Endothelial cell (in vitro differentiated cells): ENCODE measurements at regions not wholly inside any gene's neighbourhood (a gene's known extent, or its start where the extent isn't known, plus 50 kb on each side); places are given as distances from the start of the nearest gene placed in this dataset.
A peak's percentile ranks its signal among the peaks of the same experiment; 100 is the strongest.

Source experiments
- DNase-seq: peaks from one replicate; pipeline ENCODE4 v3.0.0; 2021; ENCODE audit warnings: low spot score
- H3K27ac Mint-ChIP-seq: one replicate; pipeline ENCODE4 v1.8.0; 2021; ENCODE audit warnings: mixed read lengths, inconsistent platforms; ENCODE audit not compliant: unreplicated experiment
- H3K27me3 Mint-ChIP-seq: one replicate; pipeline ENCODE4 v1.8.0; 2021; ENCODE audit warnings: mild to moderate bottlenecking, moderate library complexity, mixed read lengths, inconsistent platforms; ENCODE audit not compliant: unreplicated experiment
- H3K36me3 Mint-ChIP-seq: one replicate; pipeline ENCODE4 v1.8.0; 2021; ENCODE audit warnings: mild to moderate bottlenecking, low read depth, mixed read lengths, inconsistent platforms; ENCODE audit not compliant: unreplicated experiment
- H3K4me1 Mint-ChIP-seq: one replicate; pipeline ENCODE4 v1.8.0; 2021; ENCODE audit warnings: mild to moderate bottlenecking, mixed read lengths, inconsistent platforms; ENCODE audit not compliant: unreplicated experiment
- H3K4me3 Mint-ChIP-seq: one replicate; pipeline ENCODE4 v1.8.0; 2021; ENCODE audit warnings: mild to moderate bottlenecking, mixed read lengths, inconsistent platforms; ENCODE audit not compliant: unreplicated experiment
- H3K9me3 Mint-ChIP-seq: one replicate; pipeline ENCODE4 v1.8.0; 2021; ENCODE audit warnings: mixed read lengths, inconsistent platforms; ENCODE audit not compliant: unreplicated experiment
- CTCF ChIP-seq: fragments of 200-600 bp; sonication (generic); IDR thresholded peaks from one replicate; pipeline ENCODE4 v1.5.0; 2021; ENCODE audit warnings: antibody characterized with exemption; ENCODE audit not compliant: unreplicated experiment

- no peak overlapping the region for H3K27ac Mint-ChIP-seq
- peaks cover 15% of the 10 kb centered on the region for H3K4me1 Mint-ChIP-seq
- H3K36me3 Mint-ChIP-seq: no peaks in the 10 kb centered on the region
- DNase-seq: no peak
- no peaks in the 10 kb centered on the region for H3K27me3 Mint-ChIP-seq
- TF ChIP-seq CTCF: no peak
- H3K4me3 Mint-ChIP-seq: no peak overlapping the region
- H3K9me3 Mint-ChIP-seq: no peaks in the 10 kb centered on the region
Observed at GRCh38 chr6:90703336-90703735, 116.5 kb upstream of the MAP3K7 start.

- H3K9me3 Mint-ChIP-seq: no peaks in the 10 kb centered on the region
- H3K4me1 Mint-ChIP-seq: peaks cover 14% of the 10 kb centered on the region
- no peak overlapping the region for H3K4me3 Mint-ChIP-seq
- H3K36me3 Mint-ChIP-seq: no peaks in the 10 kb centered on the region
- no peak for DNase-seq
- H3K27ac Mint-ChIP-seq: no peak overlapping the region
- TF ChIP-seq CTCF: no peak
- H3K27me3 Mint-ChIP-seq: no peaks in the 10 kb centered on the region
Observed at GRCh38 chr6:90701926-90702325, 115.1 kb upstream of the MAP3K7 start.

- H3K9me3 Mint-ChIP-seq: no peaks in the 10 kb centered on the region
- TF ChIP-seq CTCF: no peak
- peak; percentile 31 for DNase-seq
- no peak overlapping the region for H3K4me3 Mint-ChIP-seq
- no peak overlapping the region for H3K27ac Mint-ChIP-seq
- peaks cover 10% of the 10 kb centered on the region for H3K4me1 Mint-ChIP-seq
- H3K36me3 Mint-ChIP-seq: no peaks in the 10 kb centered on the region
- no peaks in the 10 kb centered on the region for H3K27me3 Mint-ChIP-seq
Observed at GRCh38 chr6:90701146-90701781, 114.4 kb upstream of the MAP3K7 start.

- no peak overlapping the region for H3K4me3 Mint-ChIP-seq
- H3K27me3 Mint-ChIP-seq: no peaks in the 10 kb centered on the region
- no peaks in the 10 kb centered on the region for H3K9me3 Mint-ChIP-seq
- no peak for TF ChIP-seq CTCF
- DNase-seq: no peak
- H3K36me3 Mint-ChIP-seq: no peaks in the 10 kb centered on the region
- no peak overlapping the region for H3K27ac Mint-ChIP-seq
- no peaks in the 10 kb centered on the region for H3K4me1 Mint-ChIP-seq
Observed at GRCh38 chr6:90695316-90695715, 108.4 kb upstream of the MAP3K7 start.

- no peak for TF ChIP-seq CTCF
- Mint-ChIP-seq H3K27me3 (no peaks in the 10 kb centered on the region), H3K27ac (no peak overlapping the region), H3K4me1 (no peaks in the 10 kb centered on the region), H3K9me3 (no peaks in the 10 kb centered on the region), H3K36me3 (no peaks in the 10 kb centered on the region), H3K4me3 (no peak overlapping the region)
- DNase-seq: no peak
Observed at GRCh38 chr6:90694802-90695201, 107.9 kb upstream of the MAP3K7 start.
